ENCODE measurements at regions not wholly inside any gene's neighbourhood (a gene's known extent, or its start where the extent isn't known, plus 50 kb on each side); places are given as distances from the start of the nearest gene placed in this dataset.

GRCh38 chr4:184897895-184898294 lies 72.1 kb upstream of the ACSL1 start:
- Mint-ChIP-seq H3K4me1 (ENCODE audit: unreplicated experiment) (peaks cover 4% of the 10 kb centered on the region), H3K27ac (ENCODE audit: unreplicated experiment) (no peak overlapping the region), H3K4me3 (ENCODE audit: unreplicated experiment) (no peak overlapping the region), H3K36me3 (ENCODE audit: unreplicated experiment) (no peaks in the 10 kb centered on the region), H3K9me3 (ENCODE audit: unreplicated experiment) (peaks cover 4% of the 10 kb centered on the region), H3K27me3 (ENCODE audit: unreplicated experiment) (peaks cover 10% of the 10 kb centered on the region)
- no peak for TF ChIP-seq CTCF (IDR thresholded peaks at IDR 0.05)
- DNase-seq (ENCODE audit: extremely low spot score, unreplicated experiment), result no peak

- Mint-ChIP-seq H3K27ac (ENCODE audit: unreplicated experiment) (no peak overlapping the region), H3K4me3 (ENCODE audit: unreplicated experiment) (no peak overlapping the region), H3K36me3 (ENCODE audit: unreplicated experiment) (no peaks in the 10 kb centered on the region), H3K9me3 (ENCODE audit: unreplicated experiment) (peaks cover 2% of the 10 kb centered on the region), H3K4me1 (ENCODE audit: unreplicated experiment) (peaks cover 4% of the 10 kb centered on the region), H3K27me3 (ENCODE audit: unreplicated experiment) (peaks cover 6% of the 10 kb centered on the region)
- no peak for TF ChIP-seq CTCF (IDR thresholded peaks at IDR 0.05)
- no peak for DNase-seq (ENCODE audit: extremely low spot score, unreplicated experiment)
Measured at GRCh38 chr4:184898793-184899192, 73.0 kb upstream of the ACSL1 start.

- peaks cover 4% of the 10 kb centered on the region for H3K4me1 Mint-ChIP-seq (ENCODE audit: unreplicated experiment)
- H3K36me3 Mint-ChIP-seq (ENCODE audit: unreplicated experiment), result no peaks in the 10 kb centered on the region
- H3K9me3 Mint-ChIP-seq (ENCODE audit: unreplicated experiment), result no peaks in the 10 kb centered on the region
- no peak overlapping the region for H3K4me3 Mint-ChIP-seq (ENCODE audit: unreplicated experiment)
- no peak overlapping the region for H3K27ac Mint-ChIP-seq (ENCODE audit: unreplicated experiment)
- DNase-seq (ENCODE audit: extremely low spot score, unreplicated experiment), result no peak
- TF ChIP-seq CTCF (IDR thresholded peaks at IDR 0.05), result no peak
- peaks cover 2% of the 10 kb centered on the region for H3K27me3 Mint-ChIP-seq (ENCODE audit: unreplicated experiment)
Measured at GRCh38 chr4:184899261-184900134, 73.7 kb upstream of the ACSL1 start.

GRCh38 chr4:184900184-184900583 lies 74.4 kb upstream of the ACSL1 start:
- Mint-ChIP-seq H3K27me3 (ENCODE audit: unreplicated experiment) (peaks cover under 1% of the 10 kb centered on the region), H3K4me1 (ENCODE audit: unreplicated experiment) (peaks cover 4% of the 10 kb centered on the region), H3K36me3 (ENCODE audit: unreplicated experiment) (no peaks in the 10 kb centered on the region), H3K9me3 (ENCODE audit: unreplicated experiment) (no peaks in the 10 kb centered on the region), H3K4me3 (ENCODE audit: unreplicated experiment) (no peak overlapping the region), H3K27ac (ENCODE audit: unreplicated experiment) (no peak overlapping the region)
- DNase-seq (ENCODE audit: extremely low spot score, unreplicated experiment), result no peak
- no peak for TF ChIP-seq CTCF (IDR thresholded peaks at IDR 0.05)

- H3K27me3 Mint-ChIP-seq (ENCODE audit: unreplicated experiment), result no peaks in the 10 kb centered on the region
- peaks cover 4% of the 10 kb centered on the region for H3K4me1 Mint-ChIP-seq (ENCODE audit: unreplicated experiment)
- no peak for TF ChIP-seq CTCF (IDR thresholded peaks at IDR 0.05)
- H3K9me3 Mint-ChIP-seq (ENCODE audit: unreplicated experiment), result no peaks in the 10 kb centered on the region
- H3K36me3 Mint-ChIP-seq (ENCODE audit: unreplicated experiment), result no peaks in the 10 kb centered on the region
- no peak overlapping the region for H3K4me3 Mint-ChIP-seq (ENCODE audit: unreplicated experiment)
- H3K27ac Mint-ChIP-seq (ENCODE audit: unreplicated experiment), result no peak overlapping the region
- DNase-seq (ENCODE audit: extremely low spot score, unreplicated experiment), result no peak
Measured at GRCh38 chr4:184902550-184902949, 76.8 kb upstream of the ACSL1 start.

All from osteocyte (in vitro differentiated cells).